A673 (cell line): ENCODE measurements at regions not wholly inside any gene's neighbourhood (a gene's known extent, or its start where the extent isn't known, plus 50 kb on each side); places are given as distances from the start of the nearest gene placed in this dataset.

Experiments used
- BruUV-seq: library from RNA; stranded (reverse); fragments of 400-500 nt; replicated peaks from 2 replicates; lab custom pipeline; 2021; lab: Mats Ljungman, UMichigan
- CTCF ChIA-PET: fragments of 300-600 bp; sonication (Branson Sonifier 250); formaldehyde crosslinking; loops from one replicate; lab custom pipeline; 2022; ENCODE audit warnings: antibody characterized with exemption; lab: Charles Lee
- POLR2A ChIA-PET: fragments of 300-600 bp; sonication (Branson Sonifier 250); formaldehyde crosslinking; loops from one replicate; lab custom pipeline; 2022; ENCODE audit warnings: antibody characterized with exemption; ENCODE audit not compliant: low non-redundant PET; lab: Charles Lee
- DNase-seq: peaks from one replicate; pipeline ENCODE4 v3.0.0-alpha.2; 2015; ENCODE audit warnings: low spot score
- H3K27ac ChIP-seq: fragments of 200-600 bp; sonication (generic); 2 replicates; pipeline ENCODE4 v1.5.1; 2016; ENCODE audit warnings: mixed run types, low read depth, mild to moderate bottlenecking, mixed read lengths, antibody characterized with exemption, low read length; ENCODE audit not compliant: poor library complexity, severe bottlenecking
- H3K27me3 ChIP-seq: fragments of 200-600 bp; sonication (generic); replicated peaks from 2 replicates; pipeline ENCODE4 v1.6.1; 2017; ENCODE audit warnings: mixed run types, low read depth, mild to moderate bottlenecking, mixed read lengths, antibody characterized with exemption, low read length; ENCODE audit not compliant: insufficient read depth, poor library complexity
- H3K36me3 ChIP-seq: fragments of 200-600 bp; sonication (generic); 2 replicates; pipeline ENCODE4 v1.6.1; 2016; ENCODE audit warnings: mixed run types, mild to moderate bottlenecking, mixed read lengths, antibody characterized with exemption, low read length; ENCODE audit not compliant: insufficient read depth, poor library complexity, severe bottlenecking
- H3K4me1 ChIP-seq: fragments of 200-600 bp; sonication (generic); 2 replicates; pipeline ENCODE4 v1.6.1; 2017; ENCODE audit warnings: mixed run types, mild to moderate bottlenecking, mixed read lengths, antibody characterized with exemption, low read length; ENCODE audit not compliant: insufficient read depth, poor library complexity, severe bottlenecking
- H3K4me3 ChIP-seq: fragments of 200-600 bp; sonication (generic); 2 replicates; pipeline ENCODE4 v1.5.1; 2016; ENCODE audit warnings: low read depth, mixed run types, mild to moderate bottlenecking, mixed read lengths, low read length; ENCODE audit not compliant: poor library complexity, severe bottlenecking
- H3K9me3 ChIP-seq: fragments of 200-600 bp; sonication (generic); 2 replicates; pipeline ENCODE4 v1.6.1; 2016; ENCODE audit warnings: mixed run types, low read depth, mild to moderate bottlenecking, mixed read lengths, antibody characterized with exemption, low read length; ENCODE audit not compliant: poor library complexity, severe bottlenecking
- EZH2 ChIP-seq: fragments of 200-600 bp; sonication (generic); IDR thresholded peaks from 2 replicates; pipeline ENCODE4 v1.6.1; 2017; ENCODE audit warnings: borderline replicate concordance, low read depth, mild to moderate bottlenecking, mixed read lengths, antibody characterized with exemption, low read length; ENCODE audit not compliant: poor library complexity, severe bottlenecking
- intact Hi-C: fragments of 100-400 bp; cut with micrococcal nuclease; formaldehyde crosslinking; loops from one replicate; pipeline ENCODE4 v1.10.0; 2022; ENCODE audit not compliant: unreplicated experiment
- TF ChIP-seq, protein P1 (sequence below): fragments of 300-800, 200-600 bp; sonication (generic); conservative IDR thresholded peaks from 2 replicates; pipeline ENCODE4 v1.5.1; 2017; ENCODE audit warnings: low read depth, mild to moderate bottlenecking, antibody characterized with exemption, low read length, moderate library complexity, mixed read lengths

DNA sequence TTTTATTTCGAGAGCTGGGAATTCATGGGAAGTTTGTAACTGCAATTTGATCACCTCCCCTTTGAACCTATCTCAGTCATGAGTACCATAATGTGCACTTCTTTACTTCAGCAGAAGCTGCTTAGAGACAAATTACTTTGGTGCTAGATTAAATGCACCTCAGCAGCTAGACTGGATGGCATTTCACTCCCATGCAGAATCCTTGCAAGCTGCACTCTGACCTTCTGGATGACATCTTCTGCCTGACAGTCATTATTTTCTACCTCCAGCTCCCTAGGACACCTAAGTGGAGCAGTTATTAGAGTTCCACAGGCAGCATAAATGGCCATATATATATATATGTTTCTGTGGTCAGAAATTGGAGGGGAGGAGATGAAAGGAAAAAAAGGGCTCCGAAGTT, 366.0 kb upstream of the TMPRSS15 start:
- POLR2A ChIA-PET: no interaction called here
- CTCF ChIA-PET: no interaction called here
- H3K9me3 ChIP-seq: no peaks in the 10 kb centered on the region

DNA sequence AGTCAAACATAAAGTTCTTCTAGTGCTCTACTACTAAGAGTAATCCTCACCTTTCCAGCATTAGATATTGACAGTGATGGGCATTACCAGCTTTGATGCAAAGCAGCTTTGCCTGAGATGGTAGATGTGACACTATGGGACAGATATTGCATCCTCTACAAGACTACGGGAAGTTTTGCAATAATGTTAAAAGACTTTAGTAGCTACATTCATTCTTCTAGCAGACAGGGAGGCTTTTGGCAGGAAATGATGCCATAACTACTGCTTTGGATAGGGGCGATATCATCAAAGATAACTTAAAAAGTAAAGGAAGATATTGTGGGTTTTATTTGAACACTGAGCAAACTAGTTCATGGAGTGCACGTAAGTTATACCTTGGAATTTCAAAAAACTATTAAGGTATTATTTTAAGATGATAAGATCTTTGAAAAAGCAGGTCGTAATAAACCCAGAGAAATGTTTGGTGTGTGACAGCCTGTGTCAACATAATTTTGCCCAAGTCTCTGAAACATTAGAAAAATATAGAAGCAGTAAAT, 368.3 kb upstream of the TMPRSS15 start:
- H3K9me3 ChIP-seq: no peaks in the 10 kb centered on the region
- no peaks in the 10 kb centered on the region for H3K4me1 ChIP-seq
- H3K27ac ChIP-seq: no peak overlapping the region
- H3K36me3 ChIP-seq: no peaks in the 10 kb centered on the region
- intact Hi-C loops: no loop called here
- H3K27me3 ChIP-seq: no peaks in the 10 kb centered on the region
- BruUV-seq: no TSS peak
- TF ChIP-seq, protein P1, sequence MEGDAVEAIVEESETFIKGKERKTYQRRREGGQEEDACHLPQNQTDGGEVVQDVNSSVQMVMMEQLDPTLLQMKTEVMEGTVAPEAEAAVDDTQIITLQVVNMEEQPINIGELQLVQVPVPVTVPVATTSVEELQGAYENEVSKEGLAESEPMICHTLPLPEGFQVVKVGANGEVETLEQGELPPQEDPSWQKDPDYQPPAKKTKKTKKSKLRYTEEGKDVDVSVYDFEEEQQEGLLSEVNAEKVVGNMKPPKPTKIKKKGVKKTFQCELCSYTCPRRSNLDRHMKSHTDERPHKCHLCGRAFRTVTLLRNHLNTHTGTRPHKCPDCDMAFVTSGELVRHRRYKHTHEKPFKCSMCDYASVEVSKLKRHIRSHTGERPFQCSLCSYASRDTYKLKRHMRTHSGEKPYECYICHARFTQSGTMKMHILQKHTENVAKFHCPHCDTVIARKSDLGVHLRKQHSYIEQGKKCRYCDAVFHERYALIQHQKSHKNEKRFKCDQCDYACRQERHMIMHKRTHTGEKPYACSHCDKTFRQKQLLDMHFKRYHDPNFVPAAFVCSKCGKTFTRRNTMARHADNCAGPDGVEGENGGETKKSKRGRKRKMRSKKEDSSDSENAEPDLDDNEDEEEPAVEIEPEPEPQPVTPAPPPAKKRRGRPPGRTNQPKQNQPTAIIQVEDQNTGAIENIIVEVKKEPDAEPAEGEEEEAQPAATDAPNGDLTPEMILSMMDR: no peak
- TF ChIP-seq EZH2: no peak
- POLR2A ChIA-PET: no interaction called here
- CTCF ChIA-PET: no interaction called here
- no peak for DNase-seq
- no peak overlapping the region for H3K4me3 ChIP-seq

More for the DNA sequence above, 366.0 kb upstream of the TMPRSS15 start:
- BruUV-seq: no TSS peak
- Histone ChIP-seq H3K4me3 (no peak overlapping the region), H3K27me3 (no peaks in the 10 kb centered on the region), H3K27ac (no peak overlapping the region), H3K36me3 (no peaks in the 10 kb centered on the region), H3K4me1 (no peaks in the 10 kb centered on the region)
- intact Hi-C loops: no loop called here
- TF ChIP-seq EZH2: no peak
- TF ChIP-seq, protein P1: no peak
- no peak for DNase-seq

DNA sequence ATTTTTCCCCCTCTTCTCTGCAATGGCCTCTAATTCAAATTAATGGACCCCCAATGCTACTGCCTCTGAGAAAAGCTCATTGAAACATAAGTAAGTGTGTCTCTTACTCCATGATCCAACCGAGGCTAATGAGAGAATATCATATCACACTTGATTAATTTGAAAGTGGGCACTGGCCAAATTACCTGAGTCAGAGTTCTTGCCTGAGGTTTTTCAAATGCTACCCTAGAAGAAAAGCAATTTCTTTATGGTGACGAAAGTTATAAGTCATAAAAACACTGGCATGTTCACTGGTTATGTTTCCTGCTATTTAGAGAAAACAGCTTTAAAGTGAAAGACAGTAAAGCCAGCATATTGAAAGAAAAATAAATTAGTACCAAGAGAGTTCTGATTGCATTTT, 368.8 kb upstream of the TMPRSS15 start:
- Histone ChIP-seq H3K4me1 (no peaks in the 10 kb centered on the region), H3K27ac (no peak overlapping the region), H3K9me3 (no peaks in the 10 kb centered on the region), H3K36me3 (no peaks in the 10 kb centered on the region), H3K27me3 (no peaks in the 10 kb centered on the region), H3K4me3 (no peak overlapping the region)
- DNase-seq: no peak
- BruUV-seq: no TSS peak
- TF ChIP-seq EZH2: no peak
- TF ChIP-seq, protein P1: no peak
- intact Hi-C loops: no loop called here
- ChIA-PET CTCF (no interaction called here), POLR2A (no interaction called here)
